HG03108 (cell line): ENCODE measurements at regions not wholly inside any gene's neighbourhood (a gene's known extent, or its start where the extent isn't known, plus 50 kb on each side); places are given as distances from the start of the nearest gene placed in this dataset.
"Not testable (repeated sequence)": the region's sequence is repeated elsewhere in the genome, so short reads cannot be mapped to it uniquely, and the experiment has no call there.

Experiments
- ATAC-seq: cut with Tn5 transposase; IDR thresholded peaks from one replicate; pipeline ENCODE4 v1.9.1; 2021; ENCODE audit warnings: moderate library complexity; ENCODE audit not compliant: unreplicated experiment

GRCh38 chr11:71130106-71130505 is 122.3 kb downstream of the SHANK2 start:
- no peak for ATAC-seq

- ATAC-seq: no peak
Measured at GRCh38 chr11:71129624-71130023, 122.8 kb downstream of the SHANK2 start.

- no peak for ATAC-seq
Measured at GRCh38 chr11:71127806-71128205, 124.6 kb downstream of the SHANK2 start.

DNA sequence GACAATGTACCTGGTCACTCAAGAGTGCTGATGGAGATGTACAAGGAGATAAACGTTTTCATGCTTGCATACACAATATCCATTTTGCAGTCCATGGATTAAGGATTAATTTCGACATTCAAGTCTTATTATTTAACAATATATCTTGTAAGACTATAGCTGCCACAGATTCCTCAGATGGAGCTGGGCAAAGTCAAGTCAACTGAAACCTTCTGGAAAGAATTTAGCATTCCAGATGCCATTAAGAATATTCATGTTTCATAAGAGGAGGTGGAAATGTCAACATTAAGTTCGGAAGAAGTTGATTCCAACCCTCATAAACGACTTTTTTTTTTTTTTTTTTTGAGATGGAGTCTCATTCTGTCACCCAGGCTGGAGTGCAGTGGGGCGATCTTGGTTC is 126.0 kb downstream of the SHANK2 start:
- ATAC-seq: not testable (repeated sequence)

GRCh38 chr11:71125150-71125549 is 127.2 kb downstream of the SHANK2 start:
- ATAC-seq: no peak

- no peak for ATAC-seq
Measured at GRCh38 chr11:71124127-71124526, 128.2 kb downstream of the SHANK2 start.

GRCh38 chr11:71120471-71120896 is 131.9 kb downstream of the SHANK2 start:
- ATAC-seq: no peak

- no peak for ATAC-seq
Measured at GRCh38 chr11:71119656-71120269, 132.6 kb downstream of the SHANK2 start.

- ATAC-seq: no peak
Measured at GRCh38 chr11:71118671-71119250, 133.6 kb downstream of the SHANK2 start.

GRCh38 chr11:71117311-71117710 is 135.1 kb downstream of the SHANK2 start:
- no peak for ATAC-seq

GRCh38 chr11:71116693-71117040 is 135.7 kb downstream of the SHANK2 start:
- no peak for ATAC-seq

DNA sequence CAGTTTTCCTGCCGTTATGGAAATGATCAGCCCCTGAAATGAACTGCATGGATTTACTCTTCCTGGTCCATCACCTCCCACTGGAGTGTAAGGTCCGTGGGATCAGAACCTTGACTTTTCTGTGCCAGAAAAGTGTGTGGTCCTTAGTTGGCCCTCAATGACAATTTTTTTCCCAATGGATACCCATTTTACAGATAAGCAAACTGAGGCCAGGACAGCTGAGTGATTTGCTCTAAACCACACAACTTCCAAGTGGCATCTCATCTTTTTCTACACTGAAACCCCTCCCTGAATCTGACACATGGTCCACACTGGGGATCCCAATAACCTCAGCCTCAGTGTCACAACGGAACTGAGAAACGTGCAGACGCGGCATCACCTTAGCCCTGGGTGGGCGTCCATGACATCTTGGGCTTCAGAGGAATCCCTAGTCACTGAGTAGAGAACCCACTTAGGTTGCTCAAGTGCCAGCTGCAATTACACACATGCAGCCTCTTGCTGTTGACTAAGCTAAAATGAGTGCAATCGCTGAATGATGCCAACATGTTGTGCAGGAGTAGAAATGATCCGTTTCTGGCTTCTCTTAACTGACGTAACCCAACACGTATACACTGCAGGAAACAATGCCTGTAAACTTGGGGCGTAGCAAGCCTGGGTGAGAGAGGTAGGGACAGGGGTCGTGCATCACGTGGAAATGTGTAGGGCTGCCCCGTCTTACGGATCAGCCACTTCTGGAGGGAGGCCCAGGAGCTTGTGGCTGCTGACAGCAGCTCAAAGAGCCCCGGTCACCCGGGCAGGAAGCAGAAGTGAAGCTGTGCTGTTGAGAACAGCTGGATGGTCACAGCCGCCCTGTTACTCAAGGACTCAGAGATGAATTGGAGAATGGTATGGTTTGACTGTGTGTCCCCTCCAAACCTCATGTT is 136.3 kb downstream of the SHANK2 start:
- ATAC-seq: no peak

DNA sequence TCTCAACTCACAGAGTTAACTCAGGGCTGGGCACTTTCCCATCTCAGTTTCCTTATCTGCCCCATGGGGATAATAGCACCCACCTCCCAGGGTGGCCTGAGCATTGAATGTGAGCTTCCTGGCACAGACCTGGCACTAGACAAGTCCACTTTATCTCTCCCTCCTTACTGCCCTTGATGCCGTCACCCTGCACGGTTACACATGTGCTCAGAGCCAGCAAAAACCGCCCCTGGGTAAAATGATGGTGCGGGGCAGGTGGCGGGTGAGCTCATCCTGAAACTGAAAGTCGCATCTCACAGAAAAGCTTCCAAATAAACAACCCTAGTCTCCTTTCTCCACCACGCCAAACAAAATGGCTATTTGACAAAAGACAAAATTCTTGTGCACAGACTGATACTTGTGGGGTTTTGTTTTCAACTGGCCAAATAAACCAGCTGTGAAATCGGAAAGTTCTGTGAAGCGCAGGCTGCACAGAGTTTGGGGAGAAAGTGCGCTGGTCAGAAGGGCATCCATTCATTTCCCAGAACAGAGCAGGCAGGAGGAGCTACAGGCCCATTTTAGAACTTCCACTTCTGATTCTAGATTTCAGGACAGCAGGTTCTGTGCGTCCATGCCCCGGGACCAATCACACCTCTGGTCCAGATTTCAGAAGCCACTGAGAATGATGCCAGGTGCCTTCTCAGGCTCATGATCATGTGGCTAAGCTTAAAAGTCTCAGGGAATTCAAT is 138.1 kb downstream of the SHANK2 start:
- ATAC-seq: no peak

DNA sequence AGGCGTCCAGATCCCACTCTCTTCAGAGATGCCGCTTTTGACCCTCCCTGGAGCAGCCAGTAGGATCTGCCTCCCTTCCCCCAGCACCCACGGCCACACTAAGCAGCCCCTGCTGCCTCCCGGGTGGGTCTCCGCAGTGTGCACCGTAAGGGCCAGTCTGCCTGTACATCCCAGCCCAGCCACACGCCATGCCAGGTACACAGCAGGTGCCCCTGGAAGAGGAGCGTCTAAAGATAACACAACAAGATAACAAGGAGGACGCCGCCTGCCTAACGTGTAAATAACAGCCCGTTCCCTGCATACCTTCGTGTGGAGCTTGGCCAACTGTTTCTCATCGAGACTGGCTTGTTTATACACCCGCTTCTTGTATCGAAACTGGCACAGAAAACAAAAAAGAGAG is 139.4 kb downstream of the SHANK2 start:
- no peak for ATAC-seq

GRCh38 chr11:71112454-71112853 is 139.9 kb downstream of the SHANK2 start:
- no peak for ATAC-seq

GRCh38 chr11:71109586-71109985 is 142.8 kb downstream of the SHANK2 start:
- no peak for ATAC-seq

- ATAC-seq: no peak
Measured at GRCh38 chr11:71109186-71109585, 143.2 kb downstream of the SHANK2 start.

DNA sequence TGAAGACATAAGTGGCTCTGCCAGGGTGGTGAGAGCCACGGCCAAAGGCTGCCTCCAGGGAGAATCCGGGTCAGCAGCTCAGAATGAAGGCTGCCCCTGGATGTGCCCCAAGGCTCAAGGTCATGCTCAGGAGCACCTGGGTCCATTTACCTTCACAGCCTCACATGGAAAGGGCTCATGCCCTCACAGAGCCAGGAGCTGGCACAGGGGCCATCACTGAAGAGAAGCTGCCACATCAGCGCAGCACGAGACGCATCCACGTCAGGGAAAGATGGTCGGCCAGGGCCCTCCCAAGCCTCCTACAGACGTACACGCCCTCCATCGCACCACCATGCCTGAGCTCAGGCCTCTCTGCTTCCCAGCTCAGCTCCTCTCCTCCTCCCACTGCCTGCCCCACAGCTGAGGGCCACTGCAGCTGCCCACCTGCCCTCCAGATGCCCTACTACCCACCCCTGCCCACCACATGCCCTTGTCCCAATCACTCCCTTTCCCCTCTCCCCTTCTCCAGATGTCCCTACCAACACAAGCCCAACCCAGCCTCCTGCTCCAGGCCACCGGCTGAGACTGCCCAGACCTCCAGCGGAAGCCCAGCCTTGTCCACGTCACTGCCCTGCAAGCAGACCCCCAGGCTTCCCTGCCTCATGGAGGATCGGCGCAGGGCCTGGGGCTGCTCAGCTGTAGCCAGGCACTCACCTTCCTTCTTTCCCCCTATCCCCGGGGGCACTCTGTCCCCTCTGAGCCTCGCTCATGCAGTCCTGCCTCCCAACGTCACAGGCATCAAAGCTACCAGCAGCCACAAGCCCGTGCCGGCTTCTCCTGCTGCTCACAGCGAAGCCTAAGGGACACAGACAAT is 144.1 kb downstream of the SHANK2 start:
- no peak for ATAC-seq

DNA sequence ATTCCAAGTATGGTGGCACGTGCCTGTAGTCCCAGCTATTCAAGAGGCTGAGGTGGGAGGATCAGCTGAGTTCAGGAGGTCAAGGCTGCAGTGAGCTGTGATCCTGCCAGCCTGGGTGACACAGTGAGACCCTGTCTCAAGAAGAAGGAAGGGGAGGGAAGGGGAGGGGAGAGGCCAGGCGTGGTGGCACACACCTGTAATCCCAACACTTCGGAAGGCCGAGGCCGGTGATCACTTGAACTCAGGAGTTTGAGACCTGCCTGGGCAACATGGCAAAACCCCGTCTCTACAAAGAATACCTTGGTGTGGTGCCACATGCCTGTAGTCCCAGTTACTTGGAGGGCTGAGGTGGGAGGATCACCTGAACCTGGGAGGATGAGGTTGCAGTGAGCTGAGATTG is 145.7 kb downstream of the SHANK2 start:
- ATAC-seq: no peak

DNA sequence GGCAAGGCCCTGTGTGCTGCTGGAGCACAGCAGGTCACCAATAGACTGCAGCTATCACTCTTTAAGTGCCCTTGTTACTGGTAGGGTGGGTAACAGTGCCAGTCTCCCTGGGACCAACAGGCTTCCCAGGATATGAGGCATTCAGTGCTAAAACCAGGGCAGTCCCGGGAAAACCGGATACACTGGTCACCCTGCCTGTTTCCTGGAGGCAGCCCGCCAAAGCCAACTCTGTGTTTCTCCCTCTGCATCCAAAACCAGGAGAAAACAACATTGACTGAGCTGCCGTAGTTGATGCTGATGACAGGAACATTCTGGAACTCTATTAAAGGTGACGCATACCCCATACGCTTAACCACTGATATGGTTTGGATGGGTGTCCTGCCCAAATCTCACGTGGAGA is 149.1 kb downstream of the SHANK2 start:
- no peak for ATAC-seq
